ENCODE measurements at regions not wholly inside any gene's neighbourhood (a gene's known extent, or its start where the extent isn't known, plus 50 kb on each side); places are given as distances from the start of the nearest gene placed in this dataset.
"Not testable (repeated sequence)": the region's sequence is repeated elsewhere in the genome, so short reads cannot be mapped to it uniquely, and the experiment has no call there.

GRCh38 chr16:65740711-65741110 is 618.8 kb upstream of the CDH11 start:
- Histone ChIP-seq H3K9me2 (replicated peaks; ENCODE audit: low read length) (no peaks in the 10 kb centered on the region), H3K36me3 (ENCODE audit: low read depth, low read length) (no peaks in the 10 kb centered on the region), H3K4me3 (ENCODE audit: low read length) (no peak overlapping the region), H3K4me1 (ENCODE audit: insufficient read depth, low read length) (no peaks in the 10 kb centered on the region), H3K9ac (ENCODE audit: low read length) (no peak overlapping the region), H2AFZ (ENCODE audit: low read length) (no peak overlapping the region), H3K27ac (ENCODE audit: low read length) (no peak overlapping the region), H3K79me2 (ENCODE audit: low read length) (no peaks in the 10 kb centered on the region), H3F3A (ENCODE audit: low read length, unreplicated experiment) (no peaks in the 10 kb centered on the region), H3K27me3 (ENCODE audit: low read length) (no peaks in the 10 kb centered on the region), H3K9me3 (ENCODE audit: low read length) (no peaks in the 10 kb centered on the region), H4K20me1 (ENCODE audit: low read length) (no peaks in the 10 kb centered on the region), H3K4me2 (ENCODE audit: low read length) (no peak overlapping the region)
- DNase-seq: no peak
- ATAC-seq: no peak
- intact Hi-C loops (cut with micrococcal nuclease): no loop called here
- TF ChIP-seq EZH2 (IDR thresholded peaks at IDR 0.05; ENCODE audit: low read length, unreplicated experiment) (no peak), EZH2phosphoT487 (IDR thresholded peaks at IDR 0.05; ENCODE audit: borderline replicate concordance, low read length) (no peak), CTCF (conservative IDR thresholded peaks at IDR 0.05; ENCODE audit: low read depth, low read length) (no peak)
- ChIA-PET POLR2A (ENCODE audit: unreplicated experiment) (no interaction called here), CTCF (no interaction called here)
- BruUV-seq (replicated peaks): no TSS peak

GRCh38 chr16:65739518-65739917 is 617.7 kb upstream of the CDH11 start:
- no peaks in the 10 kb centered on the region for H3K27me3 ChIP-seq (ENCODE audit: low read length)
- no peaks in the 10 kb centered on the region for H3K9me3 ChIP-seq (ENCODE audit: low read length)
- H3K27ac ChIP-seq (ENCODE audit: low read length): no peak overlapping the region
- no peaks in the 10 kb centered on the region for H3F3A ChIP-seq (ENCODE audit: low read length, unreplicated experiment)
- H4K20me1 ChIP-seq (ENCODE audit: low read length): no peaks in the 10 kb centered on the region
- intact Hi-C loops (cut with micrococcal nuclease): no loop called here
- TF ChIP-seq CTCF (conservative IDR thresholded peaks at IDR 0.05; ENCODE audit: low read depth, low read length): no peak
- no peak for TF ChIP-seq EZH2 (IDR thresholded peaks at IDR 0.05; ENCODE audit: low read length, unreplicated experiment)
- no peak for TF ChIP-seq EZH2phosphoT487 (IDR thresholded peaks at IDR 0.05; ENCODE audit: borderline replicate concordance, low read length)
- H3K4me3 ChIP-seq (ENCODE audit: low read length): no peak overlapping the region
- ChIA-PET CTCF (no interaction called here), POLR2A (ENCODE audit: unreplicated experiment) (no interaction called here)
- no peak overlapping the region for H3K9ac ChIP-seq (ENCODE audit: low read length)
- no peaks in the 10 kb centered on the region for H3K4me1 ChIP-seq (ENCODE audit: insufficient read depth, low read length)
- no peaks in the 10 kb centered on the region for H3K79me2 ChIP-seq (ENCODE audit: low read length)
- ATAC-seq (no peak), DNase-seq (no peak)
- H3K9me2 ChIP-seq (replicated peaks; ENCODE audit: low read length): no peaks in the 10 kb centered on the region
- no peak overlapping the region for H3K4me2 ChIP-seq (ENCODE audit: low read length)
- no peaks in the 10 kb centered on the region for H3K36me3 ChIP-seq (ENCODE audit: low read depth, low read length)
- no peak overlapping the region for H2AFZ ChIP-seq (ENCODE audit: low read length)
- no TSS peak for BruUV-seq (replicated peaks)

DNA sequence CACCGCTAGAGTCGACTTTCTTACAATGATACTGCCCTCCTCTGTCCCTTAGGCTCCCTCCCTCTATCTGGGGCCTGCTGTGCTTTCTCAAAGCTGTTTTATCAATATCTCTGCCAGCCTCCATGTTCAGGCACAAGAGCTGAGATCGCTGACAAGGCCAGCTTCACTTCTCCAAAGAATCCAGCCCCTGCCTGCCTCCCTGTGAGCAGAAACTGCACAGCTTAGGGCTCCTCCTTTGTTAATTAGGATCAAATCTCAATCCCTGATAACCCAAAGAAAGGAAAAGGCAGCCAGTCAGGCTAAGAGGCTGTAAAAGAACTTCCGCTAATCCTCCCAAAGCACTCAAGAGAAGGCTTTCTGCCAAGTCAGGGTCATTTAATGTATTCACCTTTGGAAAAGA is 616.0 kb upstream of the CDH11 start:
- BruUV-seq (replicated peaks): no TSS peak
- H3F3A ChIP-seq (ENCODE audit: low read length, unreplicated experiment): no peaks in the 10 kb centered on the region
- no peak overlapping the region for H3K4me3 ChIP-seq (ENCODE audit: low read length)
- no peak overlapping the region for H3K9ac ChIP-seq (ENCODE audit: low read length)
- no peaks in the 10 kb centered on the region for H3K79me2 ChIP-seq (ENCODE audit: low read length)
- no peak overlapping the region for H3K4me2 ChIP-seq (ENCODE audit: low read length)
- H3K27me3 ChIP-seq (ENCODE audit: low read length): no peaks in the 10 kb centered on the region
- H3K9me2 ChIP-seq (replicated peaks; ENCODE audit: low read length): no peaks in the 10 kb centered on the region
- H4K20me1 ChIP-seq (ENCODE audit: low read length): no peaks in the 10 kb centered on the region
- ChIA-PET CTCF (no interaction called here), POLR2A (ENCODE audit: unreplicated experiment) (interaction anchor here (0.6 kb wide), 1 partner anchor 150 kb away, joined by 3 read pairs; no protein-coding TSS in a partner anchor)
- DNase-seq: no peak
- H3K4me1 ChIP-seq (ENCODE audit: insufficient read depth, low read length): no peaks in the 10 kb centered on the region
- H3K9me3 ChIP-seq (ENCODE audit: low read length): no peaks in the 10 kb centered on the region
- TF ChIP-seq EZH2 (IDR thresholded peaks at IDR 0.05; ENCODE audit: low read length, unreplicated experiment) (no peak), CTCF (conservative IDR thresholded peaks at IDR 0.05; ENCODE audit: low read depth, low read length) (no peak), EZH2phosphoT487 (IDR thresholded peaks at IDR 0.05; ENCODE audit: borderline replicate concordance, low read length) (no peak)
- H3K36me3 ChIP-seq (ENCODE audit: low read depth, low read length): no peaks in the 10 kb centered on the region
- ATAC-seq: no peak
- intact Hi-C loops (cut with micrococcal nuclease): no loop called here
- H2AFZ ChIP-seq (ENCODE audit: low read length): no peak overlapping the region
- no peak overlapping the region for H3K27ac ChIP-seq (ENCODE audit: low read length)

- H4K20me1 ChIP-seq (ENCODE audit: low read length); H3K79me2 ChIP-seq (ENCODE audit: low read length); H3K9me2 ChIP-seq (replicated peaks; ENCODE audit: low read length); H3K27ac ChIP-seq (ENCODE audit: low read length); H3K4me2 ChIP-seq (ENCODE audit: low read length); H3K9me3 ChIP-seq (ENCODE audit: low read length); ATAC-seq; BruUV-seq (replicated peaks); H3K4me3 ChIP-seq (ENCODE audit: low read length); POLR2A ChIA-PET (ENCODE audit: unreplicated experiment); H3K9ac ChIP-seq (ENCODE audit: low read length); CTCF ChIA-PET; DNase-seq; H2AFZ ChIP-seq (ENCODE audit: low read length); H3F3A ChIP-seq (ENCODE audit: low read length, unreplicated experiment); intact Hi-C loops (cut with micrococcal nuclease); H3K36me3 ChIP-seq (ENCODE audit: low read depth, low read length); H3K4me1 ChIP-seq (ENCODE audit: insufficient read depth, low read length); H3K27me3 ChIP-seq (ENCODE audit: low read length): not testable (repeated sequence)
Observed at GRCh38 chr16:65735615-65736014, 613.8 kb upstream of the CDH11 start.
